Neural crest cell (in vitro differentiated cells): ENCODE measurements at regions not wholly inside any gene's neighbourhood (a gene's known extent, or its start where the extent isn't known, plus 50 kb on each side); places are given as distances from the start of the nearest gene placed in this dataset.

ENCODE experiments used
- DNase-seq: peaks from one replicate; pipeline ENCODE4 v3.0.0; 2021; ENCODE audit warnings: low read depth, mixed read lengths, low spot score
- H3K27ac Mint-ChIP-seq: one replicate; pipeline ENCODE4 v1.8.0; 2021; ENCODE audit warnings: mild to moderate bottlenecking, mixed read lengths; ENCODE audit not compliant: unreplicated experiment
- H3K27me3 Mint-ChIP-seq: 2 replicates; pipeline ENCODE4 v1.8.0; 2021; ENCODE audit warnings: low read depth, mild to moderate bottlenecking, mixed read lengths
- H3K36me3 Mint-ChIP-seq: 2 replicates; pipeline ENCODE4 v1.8.0; 2021; ENCODE audit warnings: low read depth, mild to moderate bottlenecking, mixed read lengths
- H3K4me1 Mint-ChIP-seq: 2 replicates; pipeline ENCODE4 v1.8.0; 2021; ENCODE audit warnings: mixed read lengths
- H3K4me3 Mint-ChIP-seq: one replicate; pipeline ENCODE4 v1.8.0; 2021; ENCODE audit warnings: mild to moderate bottlenecking, mixed read lengths
- H3K9me3 Mint-ChIP-seq: 2 replicates; pipeline ENCODE4 v1.8.0; 2021; ENCODE audit warnings: mixed read lengths
- CTCF ChIP-seq: fragments of 200-600 bp; sonication (generic); conservative IDR thresholded peaks from 2 replicates; pipeline ENCODE4 v1.5.0; 2021; ENCODE audit warnings: antibody characterized with exemption, mild to moderate bottlenecking

- H3K4me3 Mint-ChIP-seq = no peak overlapping the region
- no peak for TF ChIP-seq CTCF
- peaks cover 5% of the 10 kb centered on the region for H3K9me3 Mint-ChIP-seq
- no peaks in the 10 kb centered on the region for H3K36me3 Mint-ChIP-seq
- no peak for DNase-seq
- no peak overlapping the region for H3K27ac Mint-ChIP-seq
- H3K4me1 Mint-ChIP-seq = peaks cover 8% of the 10 kb centered on the region
- H3K27me3 Mint-ChIP-seq = no peaks in the 10 kb centered on the region
Observed at GRCh38 chr1:68372487-68372886, 77.3 kb downstream of the RPE65 start.

GRCh38 chr1:68370101-68370915 is 79.4 kb downstream of the RPE65 start:
- Mint-ChIP-seq H3K27ac (no peak overlapping the region), H3K4me1 (peaks cover 6% of the 10 kb centered on the region), H3K4me3 (no peak overlapping the region), H3K36me3 (no peaks in the 10 kb centered on the region), H3K9me3 (peaks cover 5% of the 10 kb centered on the region), H3K27me3 (no peaks in the 10 kb centered on the region)
- no peak for TF ChIP-seq CTCF
- no peak for DNase-seq

- Mint-ChIP-seq H3K4me1 (peaks cover 6% of the 10 kb centered on the region), H3K9me3 (no peaks in the 10 kb centered on the region), H3K4me3 (no peak overlapping the region), H3K36me3 (no peaks in the 10 kb centered on the region), H3K27me3 (no peaks in the 10 kb centered on the region), H3K27ac (no peak overlapping the region)
- DNase-seq = no peak
- TF ChIP-seq CTCF = no peak
Observed at GRCh38 chr1:68366572-68366971, 83.2 kb downstream of the RPE65 start.

- Mint-ChIP-seq H3K27me3 (no peaks in the 10 kb centered on the region), H3K27ac (no peak overlapping the region), H3K4me1 (peaks cover 6% of the 10 kb centered on the region), H3K36me3 (no peaks in the 10 kb centered on the region), H3K9me3 (no peaks in the 10 kb centered on the region), H3K4me3 (no peak overlapping the region)
- TF ChIP-seq CTCF = no peak
- no peak for DNase-seq
Observed at GRCh38 chr1:68365709-68366382, 83.9 kb downstream of the RPE65 start.

- peaks cover 6% of the 10 kb centered on the region for H3K4me1 Mint-ChIP-seq
Observed at GRCh38 chr1:68363339-68363738, 86.4 kb downstream of the RPE65 start.

More at GRCh38 chr1:68363339-68363738, 86.4 kb downstream of the RPE65 start:
- no peak for TF ChIP-seq CTCF
- no peaks in the 10 kb centered on the region for H3K9me3 Mint-ChIP-seq
- H3K4me3 Mint-ChIP-seq = no peak overlapping the region
- H3K27me3 Mint-ChIP-seq = no peaks in the 10 kb centered on the region
- H3K27ac Mint-ChIP-seq = no peak overlapping the region
- no peak for DNase-seq
- no peaks in the 10 kb centered on the region for H3K36me3 Mint-ChIP-seq
